ENCODE measurements at regions not wholly inside any gene's neighbourhood (a gene's known extent, or its start where the extent isn't known, plus 50 kb on each side); places are given as distances from the start of the nearest gene placed in this dataset.

GRCh38 chr11:81946831-81947230 is 786.8 kb downstream of the FAM181B start:
- Histone ChIP-seq H4K20me1 (ENCODE audit: insufficient read depth, poor library complexity, severe bottlenecking) (no peaks in the 10 kb centered on the region), H2AFZ (no peak overlapping the region), H3K9me3 (ENCODE audit: low read depth) (no peaks in the 10 kb centered on the region), H3K4me1 (ENCODE audit: insufficient read depth) (no peaks in the 10 kb centered on the region), H3K4me3 (no peak overlapping the region), H3K27ac (no peak overlapping the region), H3K27me3 (no peaks in the 10 kb centered on the region), H3K79me2 (no peaks in the 10 kb centered on the region), H3K9me2 (replicated peaks; ENCODE audit: insufficient read depth) (no peaks in the 10 kb centered on the region), H3K4me2 (no peak overlapping the region), H3K36me3 (replicated peaks; ENCODE audit: insufficient read depth, low read depth) (no peaks in the 10 kb centered on the region)
- TF ChIP-seq CTCF (IDR thresholded peaks at IDR 0.05; ENCODE audit: poor library complexity) (no peak), EZH2phosphoT487 (IDR thresholded peaks at IDR 0.05; ENCODE audit: low read depth, severe bottlenecking, unreplicated experiment) (no peak), EZH2 (IDR thresholded peaks at IDR 0.05; ENCODE audit: borderline replicate concordance) (no peak)
- 80% methylated on average over 3 of the region's 3 CpGs for WGBS (ENCODE audit: low lambda C conversion rate, missing lambda C conversion rate)
- no peak for DNase-seq (ENCODE audit: low spot score)

DNA sequence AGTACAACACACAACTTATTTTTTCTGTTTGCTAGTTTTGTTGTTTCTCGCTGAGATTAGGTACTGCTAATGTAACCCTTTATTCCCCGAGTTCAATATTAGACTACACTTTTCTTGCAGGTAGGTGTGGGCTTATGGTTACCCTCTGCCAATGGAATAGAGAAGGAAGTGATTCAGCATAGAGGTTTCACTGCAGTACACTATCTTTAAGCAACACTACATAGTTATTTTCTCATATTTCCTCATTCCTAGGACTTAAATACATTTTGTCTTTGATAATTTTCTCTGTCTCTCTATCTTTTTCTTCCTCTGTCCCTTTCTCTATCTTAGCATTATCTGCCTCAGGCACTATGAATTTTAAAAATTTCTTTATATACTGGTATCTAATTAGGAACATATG is 791.0 kb downstream of the FAM181B start:
- H3K4me3 ChIP-seq, result no peak overlapping the region
- WGBS (ENCODE audit: low lambda C conversion rate, missing lambda C conversion rate), result 83% methylated on average over 2 of the region's 2 CpGs
- no peak for DNase-seq (ENCODE audit: low spot score)

GRCh38 chr11:81941998-81942397 is 791.7 kb downstream of the FAM181B start:
- H3K79me2 ChIP-seq, result no peaks in the 10 kb centered on the region
- no peak overlapping the region for H2AFZ ChIP-seq
- no peaks in the 10 kb centered on the region for H3K9me2 ChIP-seq (replicated peaks; ENCODE audit: insufficient read depth)
- no peak for DNase-seq (ENCODE audit: low spot score)
- no peak overlapping the region for H3K4me2 ChIP-seq
- no peak overlapping the region for H3K4me3 ChIP-seq
- H3K4me1 ChIP-seq (ENCODE audit: insufficient read depth), result no peaks in the 10 kb centered on the region
- H4K20me1 ChIP-seq (ENCODE audit: insufficient read depth, poor library complexity, severe bottlenecking), result no peaks in the 10 kb centered on the region
- TF ChIP-seq EZH2 (IDR thresholded peaks at IDR 0.05; ENCODE audit: borderline replicate concordance) (no peak), CTCF (IDR thresholded peaks at IDR 0.05; ENCODE audit: poor library complexity) (no peak), EZH2phosphoT487 (IDR thresholded peaks at IDR 0.05; ENCODE audit: low read depth, severe bottlenecking, unreplicated experiment) (no peak)
- no peaks in the 10 kb centered on the region for H3K9me3 ChIP-seq (ENCODE audit: low read depth)
- no peaks in the 10 kb centered on the region for H3K27me3 ChIP-seq
- no peak overlapping the region for H3K27ac ChIP-seq
- no peaks in the 10 kb centered on the region for H3K36me3 ChIP-seq (replicated peaks; ENCODE audit: insufficient read depth, low read depth)
- WGBS (ENCODE audit: low lambda C conversion rate, missing lambda C conversion rate), result 95% methylated on average over 2 of the region's 2 CpGs

More for the DNA sequence above, 791.0 kb downstream of the FAM181B start:
- H3K27me3 ChIP-seq, result no peaks in the 10 kb centered on the region
- H3K36me3 ChIP-seq (replicated peaks; ENCODE audit: insufficient read depth, low read depth), result no peaks in the 10 kb centered on the region
- TF ChIP-seq EZH2phosphoT487 (IDR thresholded peaks at IDR 0.05; ENCODE audit: low read depth, severe bottlenecking, unreplicated experiment) (no peak), EZH2 (IDR thresholded peaks at IDR 0.05; ENCODE audit: borderline replicate concordance) (no peak), CTCF (IDR thresholded peaks at IDR 0.05; ENCODE audit: poor library complexity) (no peak)
- H2AFZ ChIP-seq, result no peak overlapping the region
- H3K9me3 ChIP-seq (ENCODE audit: low read depth), result no peaks in the 10 kb centered on the region
- H3K4me1 ChIP-seq (ENCODE audit: insufficient read depth), result no peaks in the 10 kb centered on the region
- no peak overlapping the region for H3K27ac ChIP-seq
- no peaks in the 10 kb centered on the region for H3K79me2 ChIP-seq
- no peaks in the 10 kb centered on the region for H4K20me1 ChIP-seq (ENCODE audit: insufficient read depth, poor library complexity, severe bottlenecking)
- H3K4me2 ChIP-seq, result no peak overlapping the region
- H3K9me2 ChIP-seq (replicated peaks; ENCODE audit: insufficient read depth), result no peaks in the 10 kb centered on the region

- Histone ChIP-seq H3K9me3 (ENCODE audit: low read depth) (no peaks in the 10 kb centered on the region), H3K79me2 (no peaks in the 10 kb centered on the region), H3K27ac (no peak overlapping the region), H4K20me1 (ENCODE audit: insufficient read depth, poor library complexity, severe bottlenecking) (no peaks in the 10 kb centered on the region), H3K4me1 (ENCODE audit: insufficient read depth) (no peaks in the 10 kb centered on the region), H3K4me2 (no peak overlapping the region), H3K4me3 (no peak overlapping the region), H3K9me2 (replicated peaks; ENCODE audit: insufficient read depth) (no peaks in the 10 kb centered on the region), H3K27me3 (no peaks in the 10 kb centered on the region), H3K36me3 (replicated peaks; ENCODE audit: insufficient read depth, low read depth) (no peaks in the 10 kb centered on the region), H2AFZ (no peak overlapping the region)
- TF ChIP-seq CTCF (IDR thresholded peaks at IDR 0.05; ENCODE audit: poor library complexity) (no peak), EZH2phosphoT487 (IDR thresholded peaks at IDR 0.05; ENCODE audit: low read depth, severe bottlenecking, unreplicated experiment) (no peak), EZH2 (IDR thresholded peaks at IDR 0.05; ENCODE audit: borderline replicate concordance) (no peak)
- DNase-seq (ENCODE audit: low spot score), result no peak
- WGBS (ENCODE audit: low lambda C conversion rate, missing lambda C conversion rate), result 90% methylated on average over 2 of the region's 2 CpGs
These were observed 801.4 kb downstream of the FAM181B start for GRCh38 chr11:81932303-81932702.
